ENCODE measurements at regions not wholly inside any gene's neighbourhood (a gene's known extent, or its start where the extent isn't known, plus 50 kb on each side); places are given as distances from the start of the nearest gene placed in this dataset.

DNA sequence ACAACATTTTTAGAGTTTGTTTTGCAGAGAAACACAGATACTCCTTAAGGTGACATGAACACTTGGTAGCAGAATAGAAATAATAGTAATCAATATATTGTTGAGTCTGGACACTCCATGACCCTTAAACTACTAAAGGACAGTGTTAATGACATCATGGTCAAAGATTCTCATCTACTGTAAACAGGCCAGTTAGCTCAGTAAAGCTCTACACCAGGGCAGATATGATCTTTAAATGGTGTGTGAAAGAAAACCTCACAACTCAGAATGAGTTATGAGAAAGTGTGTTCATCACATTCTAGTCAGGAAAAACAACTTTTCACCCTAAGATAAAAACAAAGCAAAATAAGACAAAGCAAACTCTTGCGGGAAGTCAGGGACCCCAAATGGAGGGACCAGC, 58.1 kb upstream of the ADAMTS5 start:
- TF ChIP-seq, protein P1, sequence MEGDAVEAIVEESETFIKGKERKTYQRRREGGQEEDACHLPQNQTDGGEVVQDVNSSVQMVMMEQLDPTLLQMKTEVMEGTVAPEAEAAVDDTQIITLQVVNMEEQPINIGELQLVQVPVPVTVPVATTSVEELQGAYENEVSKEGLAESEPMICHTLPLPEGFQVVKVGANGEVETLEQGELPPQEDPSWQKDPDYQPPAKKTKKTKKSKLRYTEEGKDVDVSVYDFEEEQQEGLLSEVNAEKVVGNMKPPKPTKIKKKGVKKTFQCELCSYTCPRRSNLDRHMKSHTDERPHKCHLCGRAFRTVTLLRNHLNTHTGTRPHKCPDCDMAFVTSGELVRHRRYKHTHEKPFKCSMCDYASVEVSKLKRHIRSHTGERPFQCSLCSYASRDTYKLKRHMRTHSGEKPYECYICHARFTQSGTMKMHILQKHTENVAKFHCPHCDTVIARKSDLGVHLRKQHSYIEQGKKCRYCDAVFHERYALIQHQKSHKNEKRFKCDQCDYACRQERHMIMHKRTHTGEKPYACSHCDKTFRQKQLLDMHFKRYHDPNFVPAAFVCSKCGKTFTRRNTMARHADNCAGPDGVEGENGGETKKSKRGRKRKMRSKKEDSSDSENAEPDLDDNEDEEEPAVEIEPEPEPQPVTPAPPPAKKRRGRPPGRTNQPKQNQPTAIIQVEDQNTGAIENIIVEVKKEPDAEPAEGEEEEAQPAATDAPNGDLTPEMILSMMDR (IDR thresholded peaks at IDR 0.05), result no peak
- TF ChIP-seq TCF7L2 (IDR thresholded peaks at IDR 0.05; ENCODE audit: low read depth, low read length) (no peak), SIN3A (IDR thresholded peaks at IDR 0.05; ENCODE audit: borderline replicate concordance, insufficient read depth, low read depth, low read length) (no peak), POLR2AphosphoS5 (IDR thresholded peaks at IDR 0.05; ENCODE audit: low read depth, low read length) (no peak)
- TF ChIP-seq, protein P2, sequence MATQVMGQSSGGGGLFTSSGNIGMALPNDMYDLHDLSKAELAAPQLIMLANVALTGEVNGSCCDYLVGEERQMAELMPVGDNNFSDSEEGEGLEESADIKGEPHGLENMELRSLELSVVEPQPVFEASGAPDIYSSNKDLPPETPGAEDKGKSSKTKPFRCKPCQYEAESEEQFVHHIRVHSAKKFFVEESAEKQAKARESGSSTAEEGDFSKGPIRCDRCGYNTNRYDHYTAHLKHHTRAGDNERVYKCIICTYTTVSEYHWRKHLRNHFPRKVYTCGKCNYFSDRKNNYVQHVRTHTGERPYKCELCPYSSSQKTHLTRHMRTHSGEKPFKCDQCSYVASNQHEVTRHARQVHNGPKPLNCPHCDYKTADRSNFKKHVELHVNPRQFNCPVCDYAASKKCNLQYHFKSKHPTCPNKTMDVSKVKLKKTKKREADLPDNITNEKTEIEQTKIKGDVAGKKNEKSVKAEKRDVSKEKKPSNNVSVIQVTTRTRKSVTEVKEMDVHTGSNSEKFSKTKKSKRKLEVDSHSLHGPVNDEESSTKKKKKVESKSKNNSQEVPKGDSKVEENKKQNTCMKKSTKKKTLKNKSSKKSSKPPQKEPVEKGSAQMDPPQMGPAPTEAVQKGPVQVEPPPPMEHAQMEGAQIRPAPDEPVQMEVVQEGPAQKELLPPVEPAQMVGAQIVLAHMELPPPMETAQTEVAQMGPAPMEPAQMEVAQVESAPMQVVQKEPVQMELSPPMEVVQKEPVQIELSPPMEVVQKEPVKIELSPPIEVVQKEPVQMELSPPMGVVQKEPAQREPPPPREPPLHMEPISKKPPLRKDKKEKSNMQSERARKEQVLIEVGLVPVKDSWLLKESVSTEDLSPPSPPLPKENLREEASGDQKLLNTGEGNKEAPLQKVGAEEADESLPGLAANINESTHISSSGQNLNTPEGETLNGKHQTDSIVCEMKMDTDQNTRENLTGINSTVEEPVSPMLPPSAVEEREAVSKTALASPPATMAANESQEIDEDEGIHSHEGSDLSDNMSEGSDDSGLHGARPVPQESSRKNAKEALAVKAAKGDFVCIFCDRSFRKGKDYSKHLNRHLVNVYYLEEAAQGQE (IDR thresholded peaks at IDR 0.05; ENCODE audit: insufficient read depth in 1 of 2, low read depth in 2 of 2, low read length in 1 of 2), result no peak
- H3K4me3 ChIP-seq (ENCODE audit: low read depth in 2 of 2, low read length in 2 of 2), result no peak overlapping the region
- CTCF ChIA-PET, result no interaction called here
- no peak for DNase-seq (ENCODE audit: low read depth, low spot score)
- H3K4me1 ChIP-seq (ENCODE audit: control insufficient read depth, insufficient read depth, low read length), result no peaks in the 10 kb centered on the region
- POLR2A ChIA-PET, result no interaction called here
- H3K27ac ChIP-seq (ENCODE audit: low read length), result no peak overlapping the region
- no peaks in the 10 kb centered on the region for H3K36me3 ChIP-seq (ENCODE audit: control insufficient read depth, insufficient read depth, low read length)
- H3K27me3 ChIP-seq (ENCODE audit: control insufficient read depth, insufficient read depth, low read length), result no peaks in the 10 kb centered on the region
- intact Hi-C loops (cut with micrococcal nuclease; ENCODE audit: unreplicated experiment) (no loop called here), in situ Hi-C loops (cut with HindIII; ENCODE audit: low pct_unique_long_range_greater_than_20kb, low sequenced_read_pairs) (no loop called here)
- no peak for ATAC-seq
- no TSS peak for BruUV-seq (replicated peaks)
- H3K9me3 ChIP-seq (ENCODE audit: control insufficient read depth, insufficient read depth, low read depth, low read length), result no peaks in the 10 kb centered on the region

DNA sequence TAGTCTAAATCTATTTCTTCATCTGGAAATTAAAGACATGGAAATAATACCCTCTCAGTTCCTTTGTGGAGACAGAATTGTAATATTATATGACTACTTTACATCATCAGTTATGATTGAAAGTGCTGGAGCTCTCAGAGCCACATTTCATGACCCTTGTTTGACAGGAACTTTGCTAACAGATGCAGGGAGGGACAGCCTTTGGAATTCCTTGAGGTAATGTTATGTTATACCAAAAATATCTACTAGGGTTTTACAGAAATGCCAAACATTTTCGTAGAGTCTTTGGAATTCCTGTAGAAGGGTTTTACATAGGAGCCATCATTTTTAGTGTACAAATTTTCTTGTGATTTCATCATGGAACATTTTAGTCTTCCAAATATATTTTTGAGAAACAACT, 57.4 kb upstream of the ADAMTS5 start:
- in situ Hi-C loops (cut with HindIII; ENCODE audit: low pct_unique_long_range_greater_than_20kb, low sequenced_read_pairs), result no loop called here
- H3K4me3 ChIP-seq (ENCODE audit: low read depth in 2 of 2, low read length in 2 of 2), result no peak overlapping the region
- no peak for DNase-seq (ENCODE audit: low read depth, low spot score)
- no TSS peak for BruUV-seq (replicated peaks)
- TF ChIP-seq TCF7L2 (IDR thresholded peaks at IDR 0.05; ENCODE audit: low read depth, low read length) (no peak), SIN3A (IDR thresholded peaks at IDR 0.05; ENCODE audit: borderline replicate concordance, insufficient read depth, low read depth, low read length) (no peak)
- TF ChIP-seq, protein P2 (IDR thresholded peaks at IDR 0.05; ENCODE audit: insufficient read depth in 1 of 2, low read depth in 2 of 2, low read length in 1 of 2), result no peak
- no peaks in the 10 kb centered on the region for H3K27me3 ChIP-seq (ENCODE audit: control insufficient read depth, insufficient read depth, low read length)
- ATAC-seq, result no peak
- no peak overlapping the region for H3K27ac ChIP-seq (ENCODE audit: low read length)
- intact Hi-C loops (cut with micrococcal nuclease; ENCODE audit: unreplicated experiment), result no loop called here
- H3K4me1 ChIP-seq (ENCODE audit: control insufficient read depth, insufficient read depth, low read length), result no peaks in the 10 kb centered on the region
- no peaks in the 10 kb centered on the region for H3K36me3 ChIP-seq (ENCODE audit: control insufficient read depth, insufficient read depth, low read length)
- CTCF ChIA-PET, result no interaction called here
- POLR2A ChIA-PET, result no interaction called here
- H3K9me3 ChIP-seq (ENCODE audit: control insufficient read depth, insufficient read depth, low read depth, low read length), result no peaks in the 10 kb centered on the region
